ENCODE measurements at regions not wholly inside any gene's neighbourhood (a gene's known extent, or its start where the extent isn't known, plus 50 kb on each side); places are given as distances from the start of the nearest gene placed in this dataset.

DNA sequence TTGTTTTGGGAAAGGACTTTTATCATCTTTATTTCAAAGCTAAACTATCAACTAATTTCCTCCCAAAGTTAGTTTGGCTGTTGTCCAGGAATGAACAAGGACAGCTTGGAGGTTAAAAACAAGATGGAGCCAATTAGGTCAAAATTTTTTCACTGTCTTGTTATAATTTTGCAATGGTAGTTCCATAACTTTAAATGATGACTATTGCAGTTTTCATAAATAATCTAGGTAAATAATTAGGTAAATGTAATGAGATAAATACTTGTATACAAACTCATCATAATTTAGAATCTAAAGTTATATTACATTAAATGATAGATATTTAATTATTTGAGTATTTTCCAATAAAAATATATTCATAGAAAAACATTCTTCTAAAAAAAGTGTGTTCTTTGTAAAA is 68.3 kb upstream of the DAZL start:
- intact Hi-C loops (cut with DNase I): no loop called here
- no peak for DNase-seq (ENCODE audit: extremely low spot score in 2 of 2)
- no peak for TF ChIP-seq POLR2A (IDR thresholded peaks at IDR 0.05)
- TF ChIP-seq, protein P1, sequence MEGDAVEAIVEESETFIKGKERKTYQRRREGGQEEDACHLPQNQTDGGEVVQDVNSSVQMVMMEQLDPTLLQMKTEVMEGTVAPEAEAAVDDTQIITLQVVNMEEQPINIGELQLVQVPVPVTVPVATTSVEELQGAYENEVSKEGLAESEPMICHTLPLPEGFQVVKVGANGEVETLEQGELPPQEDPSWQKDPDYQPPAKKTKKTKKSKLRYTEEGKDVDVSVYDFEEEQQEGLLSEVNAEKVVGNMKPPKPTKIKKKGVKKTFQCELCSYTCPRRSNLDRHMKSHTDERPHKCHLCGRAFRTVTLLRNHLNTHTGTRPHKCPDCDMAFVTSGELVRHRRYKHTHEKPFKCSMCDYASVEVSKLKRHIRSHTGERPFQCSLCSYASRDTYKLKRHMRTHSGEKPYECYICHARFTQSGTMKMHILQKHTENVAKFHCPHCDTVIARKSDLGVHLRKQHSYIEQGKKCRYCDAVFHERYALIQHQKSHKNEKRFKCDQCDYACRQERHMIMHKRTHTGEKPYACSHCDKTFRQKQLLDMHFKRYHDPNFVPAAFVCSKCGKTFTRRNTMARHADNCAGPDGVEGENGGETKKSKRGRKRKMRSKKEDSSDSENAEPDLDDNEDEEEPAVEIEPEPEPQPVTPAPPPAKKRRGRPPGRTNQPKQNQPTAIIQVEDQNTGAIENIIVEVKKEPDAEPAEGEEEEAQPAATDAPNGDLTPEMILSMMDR (IDR thresholded peaks at IDR 0.05): no peak
- no peak for TF ChIP-seq POLR2AphosphoS5 (IDR thresholded peaks at IDR 0.05; ENCODE audit: insufficient read depth in 1 of 2, low read depth in 1 of 2)
- H3K4me3 ChIP-seq: no peak overlapping the region
- H3K36me3 ChIP-seq: no peaks in the 10 kb centered on the region
- no peak overlapping the region for H3K27ac ChIP-seq
- H3K9me3 ChIP-seq: no peaks in the 10 kb centered on the region
- H3K4me1 ChIP-seq: no peaks in the 10 kb centered on the region
- H3K27me3 ChIP-seq: no peaks in the 10 kb centered on the region

DNA sequence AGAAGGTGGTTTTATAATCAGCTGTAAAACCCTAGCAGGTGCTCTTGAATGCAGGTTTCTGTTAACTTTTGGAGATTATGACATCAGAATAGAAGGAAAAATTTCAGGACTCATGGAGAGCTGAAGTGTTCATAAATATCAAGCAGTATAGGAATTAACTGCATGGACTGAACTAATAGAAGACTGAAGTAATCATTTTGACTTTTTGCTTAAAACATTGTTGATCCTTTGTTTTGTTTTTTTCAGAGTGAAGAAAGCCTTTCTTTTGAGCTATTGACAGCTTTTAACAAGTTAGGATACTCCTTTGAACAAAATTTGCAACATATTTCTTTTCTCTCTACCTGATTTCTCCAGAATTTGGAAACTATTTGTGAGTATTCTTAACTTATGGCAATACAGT is 70.6 kb upstream of the DAZL start:
- H3K9me3 ChIP-seq: no peaks in the 10 kb centered on the region

DNA sequence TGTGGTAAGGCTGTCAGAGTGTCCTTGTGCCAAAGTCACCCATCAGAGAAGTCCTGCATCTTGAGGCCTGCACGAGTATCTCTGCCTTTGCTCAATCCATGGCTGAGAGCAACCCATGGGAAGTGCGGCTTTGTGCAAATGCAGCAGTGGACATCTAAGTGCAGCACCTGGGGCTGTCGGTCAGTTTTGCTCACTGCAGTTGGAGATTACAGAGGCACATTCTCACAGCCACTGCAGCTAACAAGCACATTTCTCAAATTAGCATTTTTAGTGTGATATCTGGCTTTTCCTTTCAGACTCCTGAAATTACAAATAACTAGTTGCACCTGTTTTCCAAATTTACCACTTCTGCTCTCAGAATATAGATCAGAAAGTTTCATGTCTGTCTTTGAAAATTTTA is 81.5 kb upstream of the DAZL start:
- intact Hi-C loops (cut with DNase I): no loop called here
- Histone ChIP-seq H3K27me3 (no peaks in the 10 kb centered on the region), H3K4me1 (no peaks in the 10 kb centered on the region), H3K27ac (no peak overlapping the region), H3K4me3 (no peak overlapping the region), H3K36me3 (no peaks in the 10 kb centered on the region), H3K9me3 (no peaks in the 10 kb centered on the region)
- no peak for DNase-seq (ENCODE audit: extremely low spot score in 2 of 2)
- TF ChIP-seq POLR2AphosphoS5 (IDR thresholded peaks at IDR 0.05; ENCODE audit: insufficient read depth in 1 of 2, low read depth in 1 of 2): no peak
- no peak for TF ChIP-seq POLR2A (IDR thresholded peaks at IDR 0.05)
- TF ChIP-seq, protein P1 (IDR thresholded peaks at IDR 0.05): no peak

More for the DNA sequence above, 70.6 kb upstream of the DAZL start:
- no peaks in the 10 kb centered on the region for H3K36me3 ChIP-seq
- no peak overlapping the region for H3K4me3 ChIP-seq
- no peak overlapping the region for H3K27ac ChIP-seq
- H3K4me1 ChIP-seq: no peaks in the 10 kb centered on the region
- intact Hi-C loops (cut with DNase I): no loop called here
- TF ChIP-seq, protein P1 (IDR thresholded peaks at IDR 0.05): no peak
- TF ChIP-seq POLR2A (IDR thresholded peaks at IDR 0.05) (no peak), POLR2AphosphoS5 (IDR thresholded peaks at IDR 0.05; ENCODE audit: insufficient read depth in 1 of 2, low read depth in 1 of 2) (no peak)
- DNase-seq (ENCODE audit: extremely low spot score in 2 of 2): no peak
- no peaks in the 10 kb centered on the region for H3K27me3 ChIP-seq

DNA sequence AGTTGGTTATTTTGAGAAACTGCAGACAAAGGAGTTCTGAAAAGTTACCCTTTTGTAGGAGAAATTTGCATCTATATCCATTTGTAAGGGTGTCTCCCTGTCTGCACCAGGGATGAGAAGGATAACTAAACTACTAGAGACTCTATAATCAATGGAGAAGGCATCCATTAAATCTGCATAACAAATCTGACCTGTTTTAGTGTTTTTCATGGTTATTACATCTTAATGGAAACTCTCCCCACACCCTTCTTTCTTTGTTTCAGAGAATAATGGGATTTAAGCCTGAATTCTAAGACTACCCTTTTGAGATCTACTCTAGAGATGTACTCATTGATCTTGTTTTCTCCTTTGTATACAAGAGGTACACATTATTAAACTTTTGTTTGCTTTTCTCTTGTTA is 82.0 kb upstream of the DAZL start:
- DNase-seq (ENCODE audit: extremely low spot score in 2 of 2): no peak
- Histone ChIP-seq H3K27ac (no peak overlapping the region), H3K9me3 (no peaks in the 10 kb centered on the region), H3K4me3 (no peak overlapping the region), H3K4me1 (no peaks in the 10 kb centered on the region), H3K27me3 (no peaks in the 10 kb centered on the region), H3K36me3 (no peaks in the 10 kb centered on the region)
- TF ChIP-seq, protein P1 (IDR thresholded peaks at IDR 0.05): no peak
- no peak for TF ChIP-seq POLR2AphosphoS5 (IDR thresholded peaks at IDR 0.05; ENCODE audit: insufficient read depth in 1 of 2, low read depth in 1 of 2)
- no peak for TF ChIP-seq POLR2A (IDR thresholded peaks at IDR 0.05)
- intact Hi-C loops (cut with DNase I): no loop called here

GRCh38 chr3:16692486-16693344 is 87.5 kb upstream of the DAZL start:
- intact Hi-C loops (cut with DNase I): no loop called here
- no peak for TF ChIP-seq POLR2AphosphoS5 (IDR thresholded peaks at IDR 0.05; ENCODE audit: insufficient read depth in 1 of 2, low read depth in 1 of 2)
- no peak for TF ChIP-seq POLR2A (IDR thresholded peaks at IDR 0.05)
- Histone ChIP-seq H3K27ac (no peak overlapping the region), H3K36me3 (no peaks in the 10 kb centered on the region), H3K27me3 (no peaks in the 10 kb centered on the region), H3K4me3 (no peak overlapping the region), H3K9me3 (no peaks in the 10 kb centered on the region), H3K4me1 (no peaks in the 10 kb centered on the region)
- no peak for DNase-seq (ENCODE audit: extremely low spot score in 2 of 2)

All from vagina (tissue), 2 donors.